ENCODE measurements at regions not wholly inside any gene's neighbourhood (a gene's known extent, or its start where the extent isn't known, plus 50 kb on each side); places are given as distances from the start of the nearest gene placed in this dataset.
A peak's percentile ranks its signal among the peaks of the same experiment; 100 is the strongest.

GRCh38 chr16:14354561-14355351 lies 275.3 kb downstream of the PARN start (continued):
- TF ChIP-seq USF1 (IDR thresholded peaks at IDR 0.05; ENCODE audit: borderline replicate concordance, extremely low read length, insufficient read depth, low read depth, low read length): no peak
- TF ChIP-seq NBN (IDR thresholded peaks at IDR 0.05): peak; percentile 99
- peak; percentile 99 for TF ChIP-seq RCOR1 (conservative IDR thresholded peaks at IDR 0.05; ENCODE audit: low read depth, low read length)
- TF ChIP-seq ZBTB4 (CRISPR knock-in tag; IDR thresholded peaks at IDR 0.05): no peak
- TF ChIP-seq TCF7 (IDR thresholded peaks at IDR 0.05; ENCODE audit: borderline replicate concordance): peak; percentile 61; the same call in 1 of the 2 replicates
- TF ChIP-seq KAT2A (conservative IDR thresholded peaks at IDR 0.05; ENCODE audit: control insufficient read depth, low read depth, low read length): no peak
- no peak for TF ChIP-seq MYB (IDR thresholded peaks at IDR 0.05; ENCODE audit: borderline replicate concordance, low read depth, low read length)
- TF ChIP-seq PAX5 (IDR thresholded peaks at IDR 0.05; ENCODE audit: borderline replicate concordance, low read depth, low read length): peak; percentile 96
- no peak for TF ChIP-seq SUPT20H (IDR thresholded peaks at IDR 0.05; ENCODE audit: borderline replicate concordance, control insufficient read depth, low read depth, low read length)
- TF ChIP-seq SMARCA5 (IDR thresholded peaks at IDR 0.05): peak; percentile 100
- TF ChIP-seq GATAD2B (conservative IDR thresholded peaks at IDR 0.05; ENCODE audit: low read depth): peak; percentile 93
- TF ChIP-seq HDAC2 (IDR thresholded peaks at IDR 0.05): no peak
- TF ChIP-seq ZNF274 (IDR thresholded peaks at IDR 0.05; ENCODE audit: insufficient read depth, insufficient read length): no peak
- TF ChIP-seq KDM1A (IDR thresholded peaks at IDR 0.05; ENCODE audit: borderline replicate concordance): no peak
- peak; percentile 92 for TF ChIP-seq BCL3 (IDR thresholded peaks at IDR 0.05; ENCODE audit: borderline replicate concordance, insufficient read depth, low read depth, low read length, poor library complexity, severe bottlenecking)
- TF ChIP-seq EZH2 (IDR thresholded peaks at IDR 0.05; ENCODE audit: borderline replicate concordance, control insufficient read depth, low read depth, low read length): no peak
- no peak for TF ChIP-seq HDAC6 (IDR thresholded peaks at IDR 0.05; ENCODE audit: unreplicated experiment)
- TF ChIP-seq BHLHE40 (IDR thresholded peaks at IDR 0.05; ENCODE audit: borderline replicate concordance in 1 of 2, low read depth in 2 of 2, low read length in 1 of 2): peak; percentile 73 to 78
- TF ChIP-seq WRNIP1 (IDR thresholded peaks at IDR 0.05; ENCODE audit: borderline replicate concordance, low read depth, low read length): peak; percentile 69; the same call in 1 of the 2 replicates
- TF ChIP-seq RB1 (IDR thresholded peaks at IDR 0.05; ENCODE audit: borderline replicate concordance): 0 out of 2 replicates have a peak, but pooled peaks have one; percentile 14
- TF ChIP-seq MTA2 (IDR thresholded peaks at IDR 0.05; ENCODE audit: low read depth): peak; percentile 99
- TF ChIP-seq ZZZ3 (IDR thresholded peaks at IDR 0.05; ENCODE audit: control insufficient read depth, insufficient read length, low read depth): no peak
- TF ChIP-seq TCF3 (IDR thresholded peaks at IDR 0.05; ENCODE audit: borderline replicate concordance, insufficient read depth, low read depth, low read length): peak; percentile 61; the same call in 1 of the 2 replicates
- TF ChIP-seq SMAD5 (IDR thresholded peaks at IDR 0.05; ENCODE audit: low read depth): no peak
- TF ChIP-seq CREB1 (IDR thresholded peaks at IDR 0.05; ENCODE audit: low read depth): peak; percentile 71
- no peak for TF ChIP-seq POLR2AphosphoS5 (IDR thresholded peaks at IDR 0.05; ENCODE audit: low read length)
